ENCODE measurements at regions not wholly inside any gene's neighbourhood (a gene's known extent, or its start where the extent isn't known, plus 50 kb on each side); places are given as distances from the start of the nearest gene placed in this dataset.

- Histone ChIP-seq H3K27ac (ENCODE audit: low read length) (no peak overlapping the region), H3K36me3 (ENCODE audit: control insufficient read depth, insufficient read depth, low read length) (no peaks in the 10 kb centered on the region), H3K9me3 (ENCODE audit: control insufficient read depth, insufficient read depth, low read depth, low read length) (no peaks in the 10 kb centered on the region), H3K27me3 (ENCODE audit: control insufficient read depth, insufficient read depth, low read length) (no peaks in the 10 kb centered on the region), H3K4me3 (ENCODE audit: low read depth in 2 of 2, low read length in 2 of 2) (no peak overlapping the region), H3K4me1 (ENCODE audit: control insufficient read depth, insufficient read depth, low read length) (no peaks in the 10 kb centered on the region)
- TF ChIP-seq, protein P1, sequence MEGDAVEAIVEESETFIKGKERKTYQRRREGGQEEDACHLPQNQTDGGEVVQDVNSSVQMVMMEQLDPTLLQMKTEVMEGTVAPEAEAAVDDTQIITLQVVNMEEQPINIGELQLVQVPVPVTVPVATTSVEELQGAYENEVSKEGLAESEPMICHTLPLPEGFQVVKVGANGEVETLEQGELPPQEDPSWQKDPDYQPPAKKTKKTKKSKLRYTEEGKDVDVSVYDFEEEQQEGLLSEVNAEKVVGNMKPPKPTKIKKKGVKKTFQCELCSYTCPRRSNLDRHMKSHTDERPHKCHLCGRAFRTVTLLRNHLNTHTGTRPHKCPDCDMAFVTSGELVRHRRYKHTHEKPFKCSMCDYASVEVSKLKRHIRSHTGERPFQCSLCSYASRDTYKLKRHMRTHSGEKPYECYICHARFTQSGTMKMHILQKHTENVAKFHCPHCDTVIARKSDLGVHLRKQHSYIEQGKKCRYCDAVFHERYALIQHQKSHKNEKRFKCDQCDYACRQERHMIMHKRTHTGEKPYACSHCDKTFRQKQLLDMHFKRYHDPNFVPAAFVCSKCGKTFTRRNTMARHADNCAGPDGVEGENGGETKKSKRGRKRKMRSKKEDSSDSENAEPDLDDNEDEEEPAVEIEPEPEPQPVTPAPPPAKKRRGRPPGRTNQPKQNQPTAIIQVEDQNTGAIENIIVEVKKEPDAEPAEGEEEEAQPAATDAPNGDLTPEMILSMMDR (IDR thresholded peaks at IDR 0.05) = no peak
- TF ChIP-seq POLR2AphosphoS5 (IDR thresholded peaks at IDR 0.05; ENCODE audit: low read depth, low read length) = no peak
- TF ChIP-seq REST (IDR thresholded peaks at IDR 0.05; ENCODE audit: insufficient read depth in 1 of 2, low read depth in 2 of 2, low read length in 1 of 2) = no peak
- TF ChIP-seq TCF7L2 (IDR thresholded peaks at IDR 0.05; ENCODE audit: low read depth, low read length) = no peak
- TF ChIP-seq SIN3A (IDR thresholded peaks at IDR 0.05; ENCODE audit: borderline replicate concordance, insufficient read depth, low read depth, low read length) = no peak
- CTCF ChIA-PET = no interaction called here
- DNase-seq (ENCODE audit: low read depth, low spot score) (no peak), ATAC-seq (no peak)
- POLR2A ChIA-PET = interaction anchor here (0.6 kb wide), 1 partner anchor 641 kb away, joined by 3 read pairs; no protein-coding TSS in a partner anchor
- intact Hi-C loops (cut with micrococcal nuclease; ENCODE audit: unreplicated experiment) = no loop called here
- in situ Hi-C loops (cut with HindIII; ENCODE audit: low pct_unique_long_range_greater_than_20kb, low sequenced_read_pairs) = no loop called here
- no TSS peak for BruUV-seq (replicated peaks)
Measured at GRCh38 chr1:209428241-209428921, 155.1 kb upstream of the CAMK1G start.

DNA sequence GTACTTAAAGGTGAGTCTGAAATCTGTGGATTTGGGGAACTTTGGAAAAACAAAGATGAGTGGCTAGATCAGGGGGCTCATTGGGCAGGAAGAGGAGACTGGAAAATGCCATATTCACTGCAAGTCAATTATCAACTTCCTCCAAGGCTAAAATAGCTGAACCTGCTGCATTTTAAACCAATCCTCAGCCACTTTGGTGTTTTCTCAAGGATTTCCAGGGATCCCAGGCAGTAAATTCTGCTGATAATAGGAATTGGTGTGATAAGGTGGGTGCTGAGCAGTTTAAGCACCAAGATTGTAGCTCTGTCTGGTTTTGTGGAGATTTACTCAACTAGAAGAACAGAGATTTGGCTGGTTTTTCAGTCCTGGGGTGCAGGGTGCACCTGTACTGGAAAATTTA is 153.9 kb upstream of the CAMK1G start:
- TF ChIP-seq POLR2AphosphoS5 (IDR thresholded peaks at IDR 0.05; ENCODE audit: low read depth, low read length) (no peak), SIN3A (IDR thresholded peaks at IDR 0.05; ENCODE audit: borderline replicate concordance, insufficient read depth, low read depth, low read length) (no peak), REST (IDR thresholded peaks at IDR 0.05; ENCODE audit: insufficient read depth in 1 of 2, low read depth in 2 of 2, low read length in 1 of 2) (no peak), TCF7L2 (IDR thresholded peaks at IDR 0.05; ENCODE audit: low read depth, low read length) (no peak)
- TF ChIP-seq, protein P1 (IDR thresholded peaks at IDR 0.05) = no peak
- ATAC-seq (no peak), DNase-seq (ENCODE audit: low read depth, low spot score) (no peak)
- H3K4me1 ChIP-seq (ENCODE audit: control insufficient read depth, insufficient read depth, low read length) = no peaks in the 10 kb centered on the region
- H3K4me3 ChIP-seq (ENCODE audit: low read depth in 2 of 2, low read length in 2 of 2) = no peak overlapping the region
- in situ Hi-C loops (cut with HindIII; ENCODE audit: low pct_unique_long_range_greater_than_20kb, low sequenced_read_pairs) (no loop called here), intact Hi-C loops (cut with micrococcal nuclease; ENCODE audit: unreplicated experiment) (no loop called here)
- H3K9me3 ChIP-seq (ENCODE audit: control insufficient read depth, insufficient read depth, low read depth, low read length) = no peaks in the 10 kb centered on the region
- H3K27me3 ChIP-seq (ENCODE audit: control insufficient read depth, insufficient read depth, low read length) = no peaks in the 10 kb centered on the region
- H3K36me3 ChIP-seq (ENCODE audit: control insufficient read depth, insufficient read depth, low read length) = no peaks in the 10 kb centered on the region
- BruUV-seq (replicated peaks) = no TSS peak
- no peak overlapping the region for H3K27ac ChIP-seq (ENCODE audit: low read length)
- POLR2A ChIA-PET = no interaction called here
- CTCF ChIA-PET = no interaction called here
